Smooth muscle cell (in vitro differentiated cells): ENCODE measurements at regions not wholly inside any gene's neighbourhood (a gene's known extent, or its start where the extent isn't known, plus 50 kb on each side); places are given as distances from the start of the nearest gene placed in this dataset.

ENCODE experiments used
- DNase-seq: peaks from one replicate; lab custom pipeline; 2025; ENCODE audit not compliant: unreplicated experiment; lab: John Stamatoyannopoulos, UW
- H2AFZ ChIP-seq: fragments of 200-600 bp; sonication (generic); 2 replicates; pipeline ENCODE4 v1.6.0; 2016; ENCODE audit warnings: antibody characterized with exemption, low read depth, mild to moderate bottlenecking
- H3F3A ChIP-seq: fragments of 200-600 bp; sonication (generic); 2 replicates; pipeline ENCODE4 v1.6.0; 2017; ENCODE audit warnings: antibody characterized with exemption, low read depth
- H3K27ac ChIP-seq: fragments of 200-600 bp; sonication (generic); 2 replicates; pipeline ENCODE4 v1.5.1; 2016; ENCODE audit warnings: low read depth, mild to moderate bottlenecking
- H3K27me3 ChIP-seq: fragments of 200-600 bp; sonication (generic); 2 replicates; pipeline ENCODE4 v1.6.1; 2016; ENCODE audit warnings: low read depth, mild to moderate bottlenecking
- H3K36me3 ChIP-seq: fragments of 200-600 bp; sonication (generic); 2 replicates; pipeline ENCODE4 v1.5.1; 2016; ENCODE audit warnings: low read depth
- H3K4me1 ChIP-seq: fragments of 200-600 bp; sonication (generic); 2 replicates; pipeline ENCODE4 v1.5.1; 2016; ENCODE audit warnings: low read depth
- H3K4me2 ChIP-seq: fragments of 200-600 bp; sonication (generic); 2 replicates; pipeline ENCODE4 v1.6.0; 2016; ENCODE audit warnings: mild to moderate bottlenecking
- H3K4me3 ChIP-seq: fragments of 200-600 bp; sonication (generic); 2 replicates; pipeline ENCODE4 v1.5.1; 2016; ENCODE audit warnings: mild to moderate bottlenecking
- H3K79me2 ChIP-seq: fragments of 200-600 bp; sonication (generic); 2 replicates; pipeline ENCODE4 v1.6.0; 2016; ENCODE audit warnings: low read depth, mild to moderate bottlenecking
- H3K9ac ChIP-seq: fragments of 200-600 bp; sonication (generic); 2 replicates; pipeline ENCODE4 v1.6.0; 2016; ENCODE audit warnings: low read depth
- H3K9me3 ChIP-seq: fragments of 200-600 bp; sonication (generic); replicated peaks from 2 replicates; pipeline ENCODE4 v1.5.1; 2016; ENCODE audit warnings: low read depth
- H4K20me1 ChIP-seq: fragments of 200-600 bp; sonication (generic); 2 replicates; pipeline ENCODE4 v1.6.0; 2016; ENCODE audit warnings: low read depth
- CTCF ChIP-seq: fragments of 200-600 bp; sonication (generic); IDR thresholded peaks from 2 replicates; pipeline ENCODE4 v1.5.1; 2017; ENCODE audit warnings: borderline replicate concordance, mild to moderate bottlenecking, antibody characterized with exemption; ENCODE audit not compliant: insufficient read depth, poor library complexity, severe bottlenecking
- WGBS: methylation state at CpG from one replicate; pipeline ENCODE4 v1.1.7; 2016; ENCODE audit warnings: low lambda C conversion rate; 5-methylcytosine and 5-hydroxymethylcytosine counted together

DNA sequence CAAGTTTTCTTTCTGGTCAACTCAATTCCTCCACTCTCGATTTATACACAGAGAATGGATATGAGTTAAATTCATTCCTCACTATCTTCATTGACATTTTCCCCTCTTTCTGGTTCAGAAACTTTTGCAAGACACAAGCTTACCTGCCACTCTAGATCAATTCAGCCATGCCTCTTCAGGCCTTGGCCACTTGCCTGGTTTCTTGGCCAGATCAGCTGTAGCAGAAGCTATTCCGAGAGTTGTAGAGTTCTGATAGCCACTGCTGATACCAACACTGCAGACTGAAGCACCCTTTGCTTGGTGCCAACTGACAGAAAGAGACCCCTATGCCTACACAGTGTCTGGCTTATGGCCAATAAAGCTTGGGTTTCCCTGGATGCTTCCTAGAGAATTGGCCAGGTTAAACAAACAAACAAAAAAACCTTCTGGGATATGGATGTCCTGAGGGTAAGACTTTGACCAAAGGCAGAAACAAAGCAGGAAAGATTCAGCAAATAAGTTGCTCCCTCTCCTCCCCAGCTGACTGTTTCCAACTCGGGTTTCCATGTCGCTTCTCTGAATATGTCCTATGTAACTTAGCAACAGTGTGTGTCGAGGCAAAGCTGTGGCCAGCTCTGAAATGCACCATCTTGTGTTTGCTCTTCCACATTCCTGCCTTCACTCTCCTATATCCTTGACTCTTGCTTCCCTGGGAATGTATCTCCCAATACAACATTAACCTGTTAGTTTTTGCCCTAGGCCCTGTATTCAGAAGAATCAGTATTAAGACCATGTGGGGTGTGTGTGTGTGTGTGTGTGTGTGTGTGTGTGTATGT, 521.6 kb downstream of the EPHA3 start:
- Histone ChIP-seq H3K36me3 (no peaks in the 10 kb centered on the region), H3F3A (no peaks in the 10 kb centered on the region), H3K4me2 (no peak overlapping the region), H3K9me3 (no peaks in the 10 kb centered on the region), H3K79me2 (no peaks in the 10 kb centered on the region), H3K4me3 (no peak overlapping the region), H3K4me1 (no peaks in the 10 kb centered on the region), H3K27me3 (no peaks in the 10 kb centered on the region), H3K27ac (no peak overlapping the region), H3K9ac (no peak overlapping the region), H4K20me1 (no peaks in the 10 kb centered on the region), H2AFZ (no peak overlapping the region)
- 85% methylated on average over 5 of the region's 5 CpGs for WGBS
- no peak for DNase-seq
- no peak for TF ChIP-seq CTCF

DNA sequence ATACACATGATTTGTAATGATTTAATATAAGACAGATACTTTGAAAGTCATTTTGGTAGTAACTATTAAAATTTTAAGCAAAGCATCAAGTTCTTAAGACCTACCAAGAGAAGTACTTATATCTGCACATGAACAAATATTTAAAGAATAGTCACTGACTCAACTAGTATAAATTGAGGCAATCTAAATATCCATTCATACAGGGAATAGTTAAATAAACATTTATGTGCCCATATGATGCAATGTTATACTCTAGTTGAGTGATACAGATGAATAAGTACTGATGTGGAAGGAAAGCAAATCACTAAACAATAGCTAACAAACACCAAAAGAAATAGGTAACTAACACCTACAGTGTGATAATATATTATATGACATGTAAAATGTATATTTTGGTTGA, 527.7 kb downstream of the EPHA3 start:
- H3F3A ChIP-seq, result no peaks in the 10 kb centered on the region
- no peaks in the 10 kb centered on the region for H4K20me1 ChIP-seq
- no peak overlapping the region for H3K27ac ChIP-seq
- H3K9ac ChIP-seq, result no peak overlapping the region
- no peak for DNase-seq
- no peak overlapping the region for H3K4me3 ChIP-seq
- no peaks in the 10 kb centered on the region for H3K4me1 ChIP-seq
- no peaks in the 10 kb centered on the region for H3K27me3 ChIP-seq
- TF ChIP-seq CTCF, result no peak
- H3K36me3 ChIP-seq, result no peaks in the 10 kb centered on the region
- H2AFZ ChIP-seq, result no peak overlapping the region
- H3K9me3 ChIP-seq, result no peaks in the 10 kb centered on the region
- H3K79me2 ChIP-seq, result no peaks in the 10 kb centered on the region
- H3K4me2 ChIP-seq, result no peak overlapping the region

- Histone ChIP-seq H4K20me1 (no peaks in the 10 kb centered on the region), H3K9me3 (no peaks in the 10 kb centered on the region), H3F3A (no peaks in the 10 kb centered on the region), H3K79me2 (no peaks in the 10 kb centered on the region), H3K4me2 (no peak overlapping the region), H3K4me1 (no peaks in the 10 kb centered on the region), H3K36me3 (no peaks in the 10 kb centered on the region), H2AFZ (no peak overlapping the region), H3K4me3 (no peak overlapping the region), H3K27me3 (no peaks in the 10 kb centered on the region), H3K27ac (no peak overlapping the region), H3K9ac (no peak overlapping the region)
- WGBS, result 17% methylated on average over 1 of the region's 1 CpG
- TF ChIP-seq CTCF, result no peak
- no peak for DNase-seq
Measured at GRCh38 chr3:89644716-89645115, 537.3 kb downstream of the EPHA3 start.

GRCh38 chr3:89649431-89649830, 542.0 kb downstream of the EPHA3 start:
- Histone ChIP-seq H3K27ac (no peak overlapping the region), H3K4me2 (no peak overlapping the region), H3K79me2 (no peaks in the 10 kb centered on the region), H4K20me1 (no peaks in the 10 kb centered on the region), H3K4me3 (no peak overlapping the region), H2AFZ (no peak overlapping the region), H3K4me1 (no peaks in the 10 kb centered on the region), H3K27me3 (no peaks in the 10 kb centered on the region), H3F3A (no peaks in the 10 kb centered on the region), H3K36me3 (no peaks in the 10 kb centered on the region), H3K9ac (no peak overlapping the region), H3K9me3 (no peaks in the 10 kb centered on the region)
- WGBS, result 92% methylated on average over 5 of the region's 5 CpGs
- DNase-seq, result no peak
- TF ChIP-seq CTCF, result no peak
